Adipocyte (in vitro differentiated cells): ENCODE measurements at regions not wholly inside any gene's neighbourhood (a gene's known extent, or its start where the extent isn't known, plus 50 kb on each side); places are given as distances from the start of the nearest gene placed in this dataset.
A peak's percentile ranks its signal among the peaks of the same experiment; 100 is the strongest.

Source experiments
- DNase-seq: peaks from one replicate; pipeline ENCODE4 v3.0.0-alpha.2; 2015; ENCODE audit warnings: low read depth
- H3K27me3 ChIP-seq: replicated peaks from 2 replicates; pipeline ENCODE4 v1.7.0; 2013; ENCODE audit warnings: mild to moderate bottlenecking, low read length, moderate library complexity; ENCODE audit not compliant: control insufficient read depth, insufficient read depth
- H3K36me3 ChIP-seq: 2 replicates; pipeline ENCODE4 v1.7.0; 2013; ENCODE audit warnings: low read length, mild to moderate bottlenecking, moderate library complexity; ENCODE audit not compliant: control insufficient read depth, insufficient read depth, severe bottlenecking
- H3K4me1 ChIP-seq: 2 replicates; pipeline ENCODE4 v1.7.0; 2013; ENCODE audit warnings: mild to moderate bottlenecking, low read length, moderate library complexity; ENCODE audit not compliant: control insufficient read depth, insufficient read depth
- H3K4me3 ChIP-seq: 2 replicates; pipeline ENCODE4 v1.7.0; 2013; ENCODE audit warnings: mild to moderate bottlenecking, low read length, moderate library complexity
- H3K9ac ChIP-seq: 2 replicates; pipeline ENCODE4 v1.7.0; 2013; ENCODE audit warnings: mild to moderate bottlenecking, low read length, moderate library complexity
- H3K9me3 ChIP-seq: 2 replicates; pipeline ENCODE4 v1.7.0; 2013; ENCODE audit warnings: mild to moderate bottlenecking, low read length, moderate library complexity; ENCODE audit not compliant: control insufficient read depth

DNA sequence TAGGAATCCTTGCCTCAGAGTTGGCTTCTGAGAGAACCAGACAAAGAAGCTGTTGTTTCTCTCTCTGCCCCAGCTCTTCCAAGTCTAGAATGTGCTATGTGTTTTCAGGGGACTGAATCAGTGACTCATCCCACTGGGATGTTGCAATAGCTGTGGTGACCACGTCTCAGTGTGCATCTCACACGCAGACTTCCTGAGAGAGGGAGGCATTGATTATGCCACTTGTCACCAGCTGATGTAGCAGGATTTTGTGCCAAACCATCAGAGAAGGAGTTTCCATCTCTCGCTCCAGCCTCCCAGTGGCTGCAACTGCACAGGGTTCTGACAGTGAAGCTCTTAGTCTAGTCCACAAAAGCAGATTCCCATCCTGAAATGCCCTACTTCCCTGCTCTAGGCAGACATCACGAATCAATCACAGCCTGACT is 455.8 kb downstream of the MIAT start:
- Histone ChIP-seq H3K9ac (peak overlapping the region; percentile 23), H3K36me3 (no peaks in the 10 kb centered on the region), H3K4me1 (peaks cover 37% of the 10 kb centered on the region), H3K9me3 (peaks cover 25% of the 10 kb centered on the region), H3K4me3 (no peak overlapping the region), H3K27me3 (no peaks in the 10 kb centered on the region)
- peak; percentile 90 for DNase-seq

DNA sequence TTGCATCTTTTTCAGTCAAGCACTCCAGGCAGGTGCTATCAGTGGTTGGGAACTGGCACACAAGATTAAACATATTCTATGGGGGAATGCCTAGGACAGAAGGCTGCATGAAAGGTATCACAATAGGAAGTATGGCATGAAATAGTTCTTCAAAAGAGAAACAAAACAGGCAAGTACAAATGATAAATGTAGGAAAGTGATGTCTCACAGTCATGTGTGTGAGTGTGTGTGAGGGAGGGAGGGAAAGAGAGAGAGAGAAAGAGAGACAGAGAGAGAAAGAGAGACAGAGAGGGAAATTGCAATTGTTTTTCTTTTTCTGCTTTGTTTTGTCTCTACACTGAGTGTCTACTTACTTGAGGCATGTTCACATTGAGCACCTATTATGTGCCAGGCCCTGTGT is 456.3 kb downstream of the MIAT start:
- H3K36me3 ChIP-seq, result no peaks in the 10 kb centered on the region
- H3K27me3 ChIP-seq, result no peaks in the 10 kb centered on the region
- H3K9ac ChIP-seq, result no peak overlapping the region
- H3K4me3 ChIP-seq, result no peak overlapping the region
- no peak for DNase-seq
- H3K4me1 ChIP-seq, result peaks cover 33% of the 10 kb centered on the region
- H3K9me3 ChIP-seq, result peaks cover 25% of the 10 kb centered on the region

DNA sequence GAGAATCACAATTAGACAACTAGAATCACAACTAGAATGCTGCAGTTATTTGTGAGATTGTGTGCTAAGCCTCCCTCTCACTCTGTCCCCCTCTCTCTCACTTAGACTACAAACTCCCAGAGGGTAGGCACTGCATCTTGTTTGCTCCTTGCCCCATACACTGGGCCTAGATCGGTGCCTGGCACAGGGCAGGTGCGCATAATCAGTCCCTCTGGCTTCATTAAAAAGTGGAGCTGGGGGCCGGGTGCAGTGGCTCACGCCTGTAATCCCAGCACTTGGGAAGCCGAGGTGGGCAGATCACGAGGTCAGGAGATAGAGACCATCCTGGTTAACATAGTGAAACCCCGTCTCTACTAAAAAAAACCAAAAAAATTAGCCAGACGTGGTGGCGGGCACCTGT is 456.8 kb downstream of the MIAT start:
- H3K4me3 ChIP-seq, result no peak overlapping the region
- H3K9ac ChIP-seq, result no peak overlapping the region
- H3K9me3 ChIP-seq, result peaks cover 22% of the 10 kb centered on the region

DNA sequence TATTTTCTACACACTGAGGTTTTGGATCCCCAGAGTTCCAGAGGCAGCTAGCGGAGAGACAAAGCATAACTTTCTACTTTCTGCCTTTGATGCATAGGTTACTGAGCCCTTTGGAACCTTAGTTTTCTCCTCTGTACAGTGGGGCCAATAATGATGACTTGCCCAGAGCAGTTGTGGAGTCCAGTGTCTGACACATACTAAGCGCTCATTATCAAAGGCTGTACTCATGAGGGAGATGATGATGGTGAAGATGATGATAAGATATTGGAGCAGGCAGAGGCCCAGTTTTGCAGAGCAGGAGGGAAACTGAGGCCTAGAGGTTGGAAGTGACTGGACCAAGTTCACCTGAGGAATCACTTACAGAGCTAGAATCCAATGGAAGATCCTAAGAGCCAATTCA is 458.0 kb downstream of the MIAT start:
- peaks cover 16% of the 10 kb centered on the region for H3K9me3 ChIP-seq
- H3K27me3 ChIP-seq, result peaks cover 5% of the 10 kb centered on the region
- H3K36me3 ChIP-seq, result no peaks in the 10 kb centered on the region
- DNase-seq, result no peak
- no peak overlapping the region for H3K9ac ChIP-seq
- H3K4me3 ChIP-seq, result no peak overlapping the region
- peaks cover 27% of the 10 kb centered on the region for H3K4me1 ChIP-seq

More for the DNA sequence above, 456.8 kb downstream of the MIAT start:
- peaks cover 2% of the 10 kb centered on the region for H3K27me3 ChIP-seq
- H3K36me3 ChIP-seq, result no peaks in the 10 kb centered on the region
- DNase-seq, result no peak
- peaks cover 29% of the 10 kb centered on the region for H3K4me1 ChIP-seq

DNA sequence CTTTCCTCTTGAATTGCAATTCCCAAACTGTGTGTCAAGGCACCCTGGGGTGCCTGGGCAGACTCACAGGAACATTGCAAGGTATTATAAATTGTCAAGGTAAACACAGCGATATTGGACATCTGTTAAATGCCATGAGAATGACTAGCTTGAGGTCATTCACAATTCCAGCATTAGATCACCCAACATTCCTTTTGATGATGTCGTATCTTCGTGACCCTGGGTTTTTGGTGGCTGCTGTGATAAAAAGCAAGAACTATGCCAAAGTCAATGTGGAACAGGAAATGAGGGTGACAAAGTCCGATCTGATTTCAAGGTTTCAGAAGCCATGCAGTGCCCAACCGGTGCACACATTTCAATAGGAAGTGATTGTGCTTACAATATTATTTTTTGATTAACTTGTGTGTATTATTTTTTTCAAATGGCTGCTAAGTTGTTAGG is 458.4 kb downstream of the MIAT start:
- Histone ChIP-seq H3K9ac (no peak overlapping the region), H3K4me3 (no peak overlapping the region), H3K36me3 (no peaks in the 10 kb centered on the region), H3K4me1 (peaks cover 22% of the 10 kb centered on the region), H3K9me3 (peaks cover 15% of the 10 kb centered on the region), H3K27me3 (peaks cover 5% of the 10 kb centered on the region)
- no peak for DNase-seq

DNA sequence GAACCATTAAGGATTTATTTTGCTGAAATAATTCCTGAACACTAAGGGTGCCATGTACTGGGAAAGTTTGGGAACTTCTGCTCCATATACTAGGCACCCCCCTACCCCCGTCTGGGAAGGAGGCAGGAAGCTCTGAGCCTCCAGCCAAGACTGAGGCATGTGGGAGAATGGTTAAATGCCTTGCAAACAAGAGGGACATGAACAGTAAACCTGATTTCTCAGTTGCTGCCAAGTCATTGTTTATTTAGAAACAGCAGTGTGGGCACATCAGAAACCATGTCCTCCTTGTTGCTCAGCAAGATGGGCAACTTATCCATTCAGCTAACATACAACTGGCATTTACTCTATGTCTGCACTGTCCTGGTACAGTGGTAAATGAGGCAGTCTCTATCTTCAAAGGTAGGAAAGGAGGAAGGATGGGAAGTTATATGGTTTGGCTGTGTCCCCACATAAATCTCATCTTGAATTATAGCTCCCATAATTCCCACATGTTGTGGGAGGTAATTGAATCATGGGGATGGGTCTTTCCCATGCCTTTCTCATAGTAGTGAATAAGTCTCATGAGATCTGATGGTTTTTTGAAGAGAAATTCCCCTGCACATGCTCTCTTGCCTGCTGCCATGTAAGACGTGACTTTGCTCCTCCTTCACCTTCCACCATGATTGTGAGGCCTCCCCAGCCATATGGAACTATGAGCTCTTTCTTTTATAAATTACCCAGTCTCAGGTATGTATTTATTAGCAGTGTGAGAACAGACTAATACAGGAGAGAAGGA is 459.1 kb downstream of the MIAT start:
- DNase-seq, result no peak
- Histone ChIP-seq H3K4me3 (no peak overlapping the region), H3K27me3 (peaks cover 5% of the 10 kb centered on the region), H3K9ac (no peak overlapping the region), H3K9me3 (peaks cover 15% of the 10 kb centered on the region), H3K4me1 (peaks cover 16% of the 10 kb centered on the region), H3K36me3 (no peaks in the 10 kb centered on the region)

DNA sequence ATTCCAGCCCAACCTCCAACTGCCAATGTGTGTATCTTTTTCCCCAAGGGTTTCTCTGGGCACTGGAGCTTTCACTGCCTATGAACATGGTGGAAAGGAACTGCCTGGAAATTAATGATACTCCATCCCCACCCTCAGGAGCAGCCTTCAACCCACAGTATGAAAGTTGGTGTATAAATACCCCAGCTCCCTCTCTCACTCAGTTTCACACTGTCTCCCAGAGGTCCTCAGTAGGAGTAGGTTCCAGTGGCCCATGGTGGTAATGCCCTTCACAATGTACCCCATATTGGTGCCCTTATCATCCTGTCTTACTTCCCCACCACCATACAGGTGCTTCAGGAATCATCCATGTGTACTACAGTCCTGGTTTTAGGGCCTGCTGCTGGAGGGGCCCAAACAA is 462.6 kb downstream of the MIAT start:
- Histone ChIP-seq H3K27me3 (peaks cover 5% of the 10 kb centered on the region), H3K4me1 (peaks cover 7% of the 10 kb centered on the region), H3K9ac (no peak overlapping the region), H3K9me3 (peaks cover 15% of the 10 kb centered on the region), H3K36me3 (no peaks in the 10 kb centered on the region), H3K4me3 (no peak overlapping the region)
- DNase-seq, result no peak

DNA sequence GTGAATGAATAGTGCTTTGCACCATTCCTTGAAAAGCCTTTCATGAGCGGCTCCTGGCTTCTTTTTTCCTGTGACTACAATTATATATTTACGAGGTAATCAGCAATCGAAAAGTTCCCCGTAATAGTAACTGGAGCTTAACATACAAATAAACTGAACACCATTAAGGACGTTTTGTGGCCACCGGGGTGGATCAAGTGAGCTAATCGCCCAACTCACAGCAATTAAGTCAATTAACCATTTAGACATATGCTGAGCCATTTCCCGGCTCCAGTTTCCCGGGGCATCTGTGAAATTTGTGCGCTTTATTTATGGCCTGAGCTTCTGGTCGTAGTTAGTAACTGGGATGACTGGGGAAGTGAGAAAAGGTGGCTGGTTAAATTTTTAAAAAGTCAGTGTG is 465.2 kb downstream of the MIAT start:
- Histone ChIP-seq H3K9ac (no peak overlapping the region), H3K27me3 (peaks cover 5% of the 10 kb centered on the region), H3K4me1 (peaks cover 7% of the 10 kb centered on the region), H3K9me3 (peaks cover 11% of the 10 kb centered on the region), H3K4me3 (no peak overlapping the region), H3K36me3 (no peaks in the 10 kb centered on the region)
- no peak for DNase-seq

DNA sequence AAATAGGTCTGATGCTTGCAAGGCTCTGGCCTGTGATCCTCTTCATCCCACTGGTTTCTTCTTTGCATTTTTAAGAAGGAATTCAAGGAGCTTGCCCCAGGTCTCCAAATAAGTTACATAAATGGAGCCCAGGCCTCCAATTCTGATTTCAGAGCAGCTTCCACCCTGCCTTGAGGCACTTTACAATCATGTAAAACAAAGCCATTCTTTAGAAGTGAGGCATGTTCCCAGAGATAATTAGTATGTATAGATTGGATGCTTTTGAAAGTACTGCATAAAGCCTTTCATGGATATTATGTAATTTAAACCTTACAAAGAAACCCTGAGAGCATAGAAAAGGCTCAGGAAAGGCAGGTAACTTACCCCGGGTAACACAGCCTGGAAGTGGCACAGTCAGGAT is 466.5 kb downstream of the MIAT start:
- Histone ChIP-seq H3K4me1 (peaks cover 12% of the 10 kb centered on the region), H3K9me3 (peaks cover 6% of the 10 kb centered on the region), H3K36me3 (no peaks in the 10 kb centered on the region), H3K4me3 (peak overlapping the region; percentile 29), H3K9ac (no peak overlapping the region), H3K27me3 (peaks cover 5% of the 10 kb centered on the region)
- DNase-seq, result no peak

DNA sequence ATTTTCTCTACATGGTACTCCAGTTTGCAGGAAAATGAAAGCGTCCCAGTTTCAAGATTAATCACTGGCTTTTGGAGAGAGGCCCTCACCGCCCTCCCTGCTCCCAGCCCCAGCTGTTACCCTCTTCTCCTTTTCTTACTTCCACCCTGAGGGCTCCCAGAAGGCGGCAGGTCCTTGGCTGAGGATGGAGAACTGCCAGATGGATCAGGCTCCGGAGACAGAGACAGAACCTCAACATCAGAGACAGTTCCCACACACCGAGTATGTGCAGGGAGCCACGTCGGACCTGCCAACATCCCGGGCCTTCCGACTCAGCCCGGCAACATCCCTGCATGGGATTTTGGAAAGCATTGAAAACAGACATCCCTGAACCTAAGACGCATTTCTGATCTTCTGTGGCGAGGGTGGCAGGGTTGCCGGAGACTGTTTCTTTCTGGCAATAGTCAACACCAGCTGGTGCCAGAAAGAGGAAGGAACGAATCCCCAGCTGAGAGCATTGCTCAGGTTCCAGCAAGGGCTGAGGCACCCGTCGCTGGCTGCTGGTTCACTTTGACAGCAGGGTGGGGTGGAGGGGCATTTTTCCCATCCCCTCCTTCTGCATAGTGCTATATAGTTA is 467.1 kb downstream of the MIAT start:
- no peaks in the 10 kb centered on the region for H3K36me3 ChIP-seq
- H3K4me1 ChIP-seq, result peaks cover 17% of the 10 kb centered on the region
- peaks cover 6% of the 10 kb centered on the region for H3K9me3 ChIP-seq
- peak overlapping the region; percentile 29 for H3K4me3 ChIP-seq
- peaks cover under 1% of the 10 kb centered on the region for H3K27me3 ChIP-seq
- H3K9ac ChIP-seq, result no peak overlapping the region
- DNase-seq, result no peak

DNA sequence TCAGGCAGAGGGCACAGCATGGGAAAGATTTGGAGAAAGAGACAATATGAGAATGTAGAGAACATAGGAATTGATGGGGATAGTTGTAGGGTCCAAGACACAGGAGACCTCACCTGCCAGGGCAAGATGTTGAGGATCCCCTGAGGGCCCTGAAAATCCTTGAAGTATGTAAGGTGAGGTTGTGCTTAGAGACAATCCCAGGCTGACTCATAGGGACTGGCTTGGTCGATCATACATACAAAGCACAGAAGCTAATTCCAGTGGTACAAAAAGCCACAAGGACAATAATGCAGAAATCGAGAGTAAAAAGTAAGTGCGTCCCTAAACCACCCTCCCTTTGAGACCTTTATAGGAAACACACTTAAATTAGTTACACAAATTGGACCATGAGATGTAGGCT is 468.2 kb downstream of the MIAT start:
- Histone ChIP-seq H3K9me3 (no peaks in the 10 kb centered on the region), H3K9ac (no peak overlapping the region), H3K4me3 (no peak overlapping the region), H3K27me3 (no peaks in the 10 kb centered on the region), H3K4me1 (peaks cover 18% of the 10 kb centered on the region), H3K36me3 (no peaks in the 10 kb centered on the region)
- no peak for DNase-seq
